HG02571 (cell line): ENCODE measurements at regions not wholly inside any gene's neighbourhood (a gene's known extent, or its start where the extent isn't known, plus 50 kb on each side); places are given as distances from the start of the nearest gene placed in this dataset.

Experiments
- ATAC-seq: cut with Tn5 transposase; IDR thresholded peaks from one replicate; pipeline ENCODE4 v1.9.1; 2021; ENCODE audit warnings: mild to moderate bottlenecking, moderate library complexity; ENCODE audit not compliant: unreplicated experiment

GRCh38 chr9:118165451-118165850 is 461.2 kb downstream of the TLR4 start:
- no peak for ATAC-seq

- no peak for ATAC-seq
Measured at GRCh38 chr9:118170032-118170955, 466.1 kb downstream of the TLR4 start.

- no peak for ATAC-seq
Measured at GRCh38 chr9:118177241-118177640, 473.0 kb downstream of the TLR4 start.

GRCh38 chr9:118183576-118183975 is 479.4 kb downstream of the TLR4 start:
- ATAC-seq, result no peak

- no peak for ATAC-seq
Measured at GRCh38 chr9:118187408-118187807, 483.2 kb downstream of the TLR4 start.

- no peak for ATAC-seq
Measured at GRCh38 chr9:118189615-118190014, 485.4 kb downstream of the TLR4 start.

- no peak for ATAC-seq
Measured at GRCh38 chr9:118192807-118193206, 488.6 kb downstream of the TLR4 start.

GRCh38 chr9:118209343-118209742 is 505.1 kb downstream of the TLR4 start:
- no peak for ATAC-seq

- no peak for ATAC-seq
Measured at GRCh38 chr9:118215549-118215948, 511.3 kb downstream of the TLR4 start.

GRCh38 chr9:118222375-118222774 is 518.2 kb downstream of the TLR4 start:
- ATAC-seq, result no peak

- no peak for ATAC-seq
Measured at GRCh38 chr9:118223111-118223510, 518.9 kb downstream of the TLR4 start.

- ATAC-seq, result no peak
Measured at GRCh38 chr9:118230329-118230728, 526.1 kb downstream of the TLR4 start.

GRCh38 chr9:118236625-118237024 is 532.4 kb downstream of the TLR4 start:
- no peak for ATAC-seq

- no peak for ATAC-seq
Measured at GRCh38 chr9:118238139-118238538, 533.9 kb downstream of the TLR4 start.

- no peak for ATAC-seq
Measured at GRCh38 chr9:118252027-118252426, 547.8 kb downstream of the TLR4 start.

- ATAC-seq, result no peak
Measured at GRCh38 chr9:118262191-118262590, 558.0 kb downstream of the TLR4 start.

- ATAC-seq, result no peak
Measured at GRCh38 chr9:118263949-118264348, 559.7 kb downstream of the TLR4 start.

GRCh38 chr9:118268046-118268445 is 563.8 kb downstream of the TLR4 start:
- ATAC-seq, result no peak

GRCh38 chr9:118269623-118270022 is 565.4 kb downstream of the TLR4 start:
- ATAC-seq, result no peak

GRCh38 chr9:118271331-118271730 is 567.1 kb downstream of the TLR4 start:
- no peak for ATAC-seq

GRCh38 chr9:118271936-118272335 is 567.7 kb downstream of the TLR4 start:
- ATAC-seq, result no peak

GRCh38 chr9:118273048-118273447 is 568.8 kb downstream of the TLR4 start:
- ATAC-seq, result no peak

GRCh38 chr9:118276784-118277183 is 572.6 kb downstream of the TLR4 start:
- ATAC-seq, result no peak
